ENCODE measurements at regions not wholly inside any gene's neighbourhood (a gene's known extent, or its start where the extent isn't known, plus 50 kb on each side); places are given as distances from the start of the nearest gene placed in this dataset.

- no peak for TF ChIP-seq CTCF (IDR thresholded peaks at IDR 0.05; ENCODE audit: low read depth, low read length, missing input control)
- no peak for TF ChIP-seq ATF3 (IDR thresholded peaks at IDR 0.05)
- TF ChIP-seq TAF1 (conservative IDR thresholded peaks at IDR 0.05): no peak
- TF ChIP-seq ZBTB33 (IDR thresholded peaks at IDR 0.05): no peak
- no peak for TF ChIP-seq SP1 (IDR thresholded peaks at IDR 0.05)
- TF ChIP-seq RAD21 (IDR thresholded peaks at IDR 0.05): no peak
- TF ChIP-seq HNF4G (IDR thresholded peaks at IDR 0.05): no peak
- no peak for TF ChIP-seq REST (IDR thresholded peaks at IDR 0.05)
- no peak for TF ChIP-seq EGR1 (IDR thresholded peaks at IDR 0.05; ENCODE audit: low read depth in 2 of 2)
Measured at GRCh38 chr19:23521471-23521870, 126.2 kb upstream of the ZNF91 start.

Measured in liver (tissue), 3 donors.